ENCODE measurements at regions not wholly inside any gene's neighbourhood (a gene's known extent, or its start where the extent isn't known, plus 50 kb on each side); places are given as distances from the start of the nearest gene placed in this dataset.

GRCh38 chr9:13651526-13651925 lies 372.0 kb upstream of the MPDZ start:
- TF ChIP-seq TCF7L2 (IDR thresholded peaks at IDR 0.05; ENCODE audit: low read depth, low read length) (no peak), CTCF (IDR thresholded peaks at IDR 0.05) (no peak), POLR2AphosphoS5 (IDR thresholded peaks at IDR 0.05; ENCODE audit: low read depth, low read length) (no peak), REST (IDR thresholded peaks at IDR 0.05; ENCODE audit: insufficient read depth in 1 of 2, low read depth in 2 of 2, low read length in 1 of 2) (no peak)
- Histone ChIP-seq H3K4me3 (ENCODE audit: low read depth in 2 of 2, low read length in 2 of 2) (no peak overlapping the region), H3K36me3 (ENCODE audit: control insufficient read depth, insufficient read depth, low read length) (no peaks in the 10 kb centered on the region), H3K27me3 (ENCODE audit: control insufficient read depth, insufficient read depth, low read length) (no peaks in the 10 kb centered on the region), H3K4me1 (ENCODE audit: control insufficient read depth, insufficient read depth, low read length) (no peaks in the 10 kb centered on the region), H3K27ac (ENCODE audit: low read length) (no peak overlapping the region), H3K9me3 (ENCODE audit: control insufficient read depth, insufficient read depth, low read depth, low read length) (no peaks in the 10 kb centered on the region)
- intact Hi-C loops (cut with micrococcal nuclease; ENCODE audit: unreplicated experiment) (no loop called here), in situ Hi-C loops (cut with HindIII; ENCODE audit: low pct_unique_long_range_greater_than_20kb, low sequenced_read_pairs) (no loop called here)
- BruUV-seq (replicated peaks), result no TSS peak
- POLR2A ChIA-PET, result no interaction called here
- no peak for ATAC-seq
- CTCF ChIA-PET, result interaction anchor here (0.6 kb wide), 1 partner anchor 23 kb away, joined by 4 read pairs; no protein-coding TSS in a partner anchor
- no peak for DNase-seq (ENCODE audit: low read depth, low spot score)

- Histone ChIP-seq H3K27me3 (ENCODE audit: control insufficient read depth, insufficient read depth, low read length) (no peaks in the 10 kb centered on the region), H3K27ac (ENCODE audit: low read length) (no peak overlapping the region), H3K36me3 (ENCODE audit: control insufficient read depth, insufficient read depth, low read length) (no peaks in the 10 kb centered on the region), H3K9me3 (ENCODE audit: control insufficient read depth, insufficient read depth, low read depth, low read length) (no peaks in the 10 kb centered on the region), H3K4me3 (ENCODE audit: low read depth in 2 of 2, low read length in 2 of 2) (no peak overlapping the region), H3K4me1 (ENCODE audit: control insufficient read depth, insufficient read depth, low read length) (no peaks in the 10 kb centered on the region)
- BruUV-seq (replicated peaks), result no TSS peak
- DNase-seq (ENCODE audit: low read depth, low spot score) (no peak), ATAC-seq (no peak)
- ChIA-PET POLR2A (no interaction called here), CTCF (no interaction called here)
- intact Hi-C loops (cut with micrococcal nuclease; ENCODE audit: unreplicated experiment) (no loop called here), in situ Hi-C loops (cut with HindIII; ENCODE audit: low pct_unique_long_range_greater_than_20kb, low sequenced_read_pairs) (no loop called here)
- TF ChIP-seq POLR2AphosphoS5 (IDR thresholded peaks at IDR 0.05; ENCODE audit: low read depth, low read length) (no peak), TCF7L2 (IDR thresholded peaks at IDR 0.05; ENCODE audit: low read depth, low read length) (no peak), SIN3A (IDR thresholded peaks at IDR 0.05; ENCODE audit: borderline replicate concordance, insufficient read depth, low read depth, low read length) (no peak), REST (IDR thresholded peaks at IDR 0.05; ENCODE audit: insufficient read depth in 1 of 2, low read depth in 2 of 2, low read length in 1 of 2) (no peak), CTCF (IDR thresholded peaks at IDR 0.05) (no peak)
Observed at GRCh38 chr9:13648676-13649075, 369.2 kb upstream of the MPDZ start.
